ENCODE measurements at regions not wholly inside any gene's neighbourhood (a gene's known extent, or its start where the extent isn't known, plus 50 kb on each side); places are given as distances from the start of the nearest gene placed in this dataset.

GRCh38 chr12:30811966-30812365 is 57.2 kb upstream of the CAPRIN2 start:
- TF ChIP-seq CTCF (conservative IDR thresholded peaks at IDR 0.05; ENCODE audit: low read length) (no peak), EZH2phosphoT487 (IDR thresholded peaks at IDR 0.05; ENCODE audit: borderline replicate concordance, low read depth, low read length) (no peak)
